Fibroblast of lung (primary cell): ENCODE measurements at regions not wholly inside any gene's neighbourhood (a gene's known extent, or its start where the extent isn't known, plus 50 kb on each side); places are given as distances from the start of the nearest gene placed in this dataset.

Experiments used
- CTCF ChIP-seq, 2 donors: IDR thresholded peaks in 1 of 2; conservative IDR thresholded peaks in 1 of 2; 1 replicate in 1 of 2; 2 replicates in 1 of 2; pipeline ENCODE4 v1.5.1; 2011 to 2012; ENCODE audit warnings: low read length in 2 of 2, control low read depth in 1 of 2, inconsistent platforms in 1 of 2, low read depth in 1 of 2, mild to moderate bottlenecking in 1 of 2
- EZH2 ChIP-seq: IDR thresholded peaks from 2 replicates; pipeline ENCODE4 v1.5.1; 2012; ENCODE audit warnings: low read length, control low read depth, mild to moderate bottlenecking; ENCODE audit errors: missing control alignments

DNA sequence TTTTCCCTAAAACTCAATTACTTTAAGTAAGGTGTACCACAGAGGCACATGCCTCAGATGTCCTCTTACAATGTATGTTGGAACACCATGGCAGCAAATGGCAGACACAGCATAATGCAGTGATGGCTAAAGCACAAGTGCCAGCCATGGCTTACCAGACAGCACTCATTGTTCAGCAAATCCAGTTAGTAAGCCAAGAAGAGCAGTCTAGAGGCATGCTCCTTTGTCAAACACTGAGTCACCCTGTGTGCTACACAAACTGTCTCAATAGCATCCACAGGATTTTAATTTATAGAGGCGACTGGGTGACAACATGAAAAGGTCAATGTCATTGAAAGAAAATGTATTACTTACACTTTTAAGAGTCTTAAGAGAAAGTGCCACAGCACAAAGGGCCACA, 140.6 kb downstream of the KCNA4 start:
- TF ChIP-seq CTCF (conservative IDR thresholded peaks at IDR 0.05 in 1 of 2, IDR thresholded peaks at IDR 0.05 in 1 of 2; ENCODE audit: low read depth in 1 of 2, low read length in 2 of 2) (no peak), EZH2 (no peak)
